DMS114 treated with DMSO at 0.1 percent for 48 hours (cell line): ENCODE measurements at regions not wholly inside any gene's neighbourhood (a gene's known extent, or its start where the extent isn't known, plus 50 kb on each side); places are given as distances from the start of the nearest gene placed in this dataset.

Source experiments
- DNase-seq: peaks from one replicate; lab custom pipeline; 2025; ENCODE audit not compliant: unreplicated experiment; lab: John Stamatoyannopoulos, UW

GRCh38 chr16:80366023-80366422, 174.8 kb upstream of the DYNLRB2 start:
- DNase-seq, result no peak

GRCh38 chr16:80362816-80363215, 178.0 kb upstream of the DYNLRB2 start:
- DNase-seq, result no peak

GRCh38 chr16:80356365-80356764, 184.4 kb upstream of the DYNLRB2 start:
- no peak for DNase-seq

GRCh38 chr16:80355335-80355734, 185.5 kb upstream of the DYNLRB2 start:
- no peak for DNase-seq

- DNase-seq, result no peak
These were observed 190.7 kb upstream of the DYNLRB2 start for GRCh38 chr16:80350061-80350460.

- no peak for DNase-seq
These were observed 192.9 kb upstream of the DYNLRB2 start for GRCh38 chr16:80347900-80348299.

DNA sequence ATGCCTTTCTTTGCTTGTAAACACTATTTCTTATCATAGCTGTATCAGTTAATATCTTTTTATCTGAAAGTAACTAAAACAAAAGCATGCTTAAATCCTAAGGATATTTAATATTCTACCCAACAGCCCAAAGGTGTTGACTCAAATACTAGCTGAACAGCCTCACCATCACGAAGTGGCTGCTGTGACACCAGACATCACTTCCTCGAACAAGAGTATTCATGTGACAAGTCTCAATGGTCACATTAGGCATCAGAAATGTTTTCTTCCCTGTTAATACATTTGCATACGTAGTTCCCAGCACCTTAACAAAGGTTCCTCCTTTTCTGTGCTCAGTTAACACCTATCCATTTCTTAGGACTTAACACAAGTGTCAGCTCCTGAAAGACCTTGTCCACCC, 193.8 kb upstream of the DYNLRB2 start:
- DNase-seq, result no peak

GRCh38 chr16:80346111-80346632, 194.6 kb upstream of the DYNLRB2 start:
- no peak for DNase-seq

GRCh38 chr16:80345701-80346100, 195.1 kb upstream of the DYNLRB2 start:
- no peak for DNase-seq

GRCh38 chr16:80344570-80344969, 196.2 kb upstream of the DYNLRB2 start:
- no peak for DNase-seq

- DNase-seq, result no peak
These were observed 199.5 kb upstream of the DYNLRB2 start for GRCh38 chr16:80341263-80341662.

DNA sequence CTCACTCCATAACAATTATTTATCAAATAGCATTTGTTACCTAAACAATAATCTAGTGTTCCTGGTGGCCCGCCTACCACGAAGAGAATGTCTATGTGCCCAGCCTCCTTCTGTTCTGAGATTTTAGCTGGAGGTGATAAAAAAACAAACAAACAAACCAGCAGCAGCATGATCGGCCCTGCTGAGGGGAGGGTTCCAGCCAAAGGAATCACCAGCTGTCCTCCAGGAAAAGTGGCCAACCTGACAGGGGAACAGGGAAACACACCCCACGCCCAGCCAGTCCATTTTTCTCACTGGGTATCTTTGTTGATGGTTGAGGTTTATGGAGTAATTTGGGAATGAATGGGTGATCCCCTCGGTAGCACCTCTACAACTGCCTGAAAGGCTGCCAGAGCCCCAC, 203.0 kb upstream of the DYNLRB2 start:
- DNase-seq, result no peak

- DNase-seq, result no peak
These were observed 210.0 kb upstream of the DYNLRB2 start for GRCh38 chr16:80330803-80331202.

GRCh38 chr16:80330150-80330549, 210.6 kb upstream of the DYNLRB2 start:
- DNase-seq, result no peak

DNA sequence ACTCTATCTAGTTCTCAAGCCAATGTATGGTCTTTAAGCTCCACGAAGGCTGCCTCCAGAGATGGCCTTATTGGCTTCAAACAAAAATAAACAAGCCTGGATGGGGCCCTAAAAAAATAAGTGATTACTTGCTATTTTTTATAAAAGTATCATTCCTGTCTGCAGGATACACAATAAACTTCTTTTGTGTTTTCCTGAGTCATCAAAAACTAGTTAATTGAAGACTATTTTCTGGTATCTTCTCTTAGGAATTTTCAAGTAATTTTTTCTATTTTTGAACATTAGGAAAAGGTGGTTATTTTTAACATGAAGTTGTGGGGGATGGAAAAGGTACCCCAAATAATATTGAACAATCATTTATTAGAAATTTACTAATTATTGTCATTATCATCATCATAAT, 213.1 kb upstream of the DYNLRB2 start:
- DNase-seq, result no peak

DNA sequence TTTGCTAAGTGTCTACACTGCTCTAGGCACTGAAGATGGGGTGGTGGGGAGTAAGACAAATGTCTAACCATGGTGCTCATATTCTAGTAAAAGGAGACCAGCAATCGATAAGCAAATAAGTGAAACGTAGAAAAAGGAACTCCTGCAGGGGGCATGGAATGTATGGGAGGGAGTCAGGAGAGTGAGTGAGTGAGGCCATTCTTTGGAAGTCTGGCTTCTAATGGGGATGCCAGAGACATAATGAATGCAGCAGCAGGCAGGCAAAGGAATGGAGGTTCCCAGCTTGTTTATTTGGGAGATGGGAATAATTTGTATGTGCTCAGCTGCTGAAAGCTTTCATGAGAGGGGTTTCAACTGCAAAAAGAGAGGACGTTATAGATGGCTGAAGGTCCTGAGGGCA, 216.4 kb upstream of the DYNLRB2 start:
- no peak for DNase-seq

- no peak for DNase-seq
These were observed 217.0 kb upstream of the DYNLRB2 start for GRCh38 chr16:80323808-80324195.

DNA sequence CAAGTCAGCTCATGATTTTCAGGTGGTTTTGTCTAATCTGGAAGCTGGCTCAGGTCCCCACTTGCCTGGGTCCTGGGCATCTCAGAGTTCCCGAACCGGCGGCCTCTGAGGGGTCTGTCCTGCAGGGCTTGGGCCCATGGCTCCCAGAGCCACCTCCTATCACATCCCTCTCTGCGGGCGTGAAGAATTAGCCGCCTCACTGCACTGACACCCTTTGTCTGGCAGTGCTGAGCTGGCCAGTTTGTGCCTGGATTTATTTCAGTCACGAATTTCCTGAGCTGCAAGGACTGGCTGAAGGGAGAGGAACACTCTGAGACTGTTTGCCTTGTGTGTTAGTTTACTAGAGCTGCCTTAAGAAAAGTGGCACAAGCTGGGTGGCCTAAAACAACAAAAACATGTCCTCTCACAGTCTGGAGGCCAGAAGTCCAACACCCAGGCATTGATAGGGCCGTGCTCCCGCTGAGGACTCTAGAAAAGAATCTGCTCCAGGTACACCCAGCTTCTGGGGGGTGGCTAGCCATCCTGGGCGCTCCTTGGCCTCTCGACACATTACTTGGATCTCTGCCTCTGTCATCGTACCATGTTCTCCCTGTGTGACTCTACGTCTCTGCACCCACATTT, 217.5 kb upstream of the DYNLRB2 start:
- no peak for DNase-seq

DNA sequence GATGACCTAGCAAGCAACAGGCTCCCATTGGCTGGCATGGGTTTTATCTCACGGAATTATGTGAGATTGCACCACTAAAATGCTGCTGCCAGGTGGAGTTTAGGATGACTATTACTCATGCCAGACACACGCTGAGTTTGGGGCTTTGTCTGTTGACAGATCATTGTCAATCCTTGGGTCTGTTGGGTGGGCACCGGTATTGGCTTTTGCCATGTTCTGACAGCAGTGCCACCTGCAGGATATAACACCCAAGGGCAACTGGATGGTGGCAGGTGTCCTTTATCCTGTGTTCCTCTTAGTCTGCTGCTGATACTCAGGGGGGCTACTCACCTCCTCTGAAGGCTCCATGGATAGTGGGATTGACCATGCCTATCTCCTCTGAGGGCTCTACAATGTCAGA, 221.6 kb upstream of the DYNLRB2 start:
- no peak for DNase-seq

DNA sequence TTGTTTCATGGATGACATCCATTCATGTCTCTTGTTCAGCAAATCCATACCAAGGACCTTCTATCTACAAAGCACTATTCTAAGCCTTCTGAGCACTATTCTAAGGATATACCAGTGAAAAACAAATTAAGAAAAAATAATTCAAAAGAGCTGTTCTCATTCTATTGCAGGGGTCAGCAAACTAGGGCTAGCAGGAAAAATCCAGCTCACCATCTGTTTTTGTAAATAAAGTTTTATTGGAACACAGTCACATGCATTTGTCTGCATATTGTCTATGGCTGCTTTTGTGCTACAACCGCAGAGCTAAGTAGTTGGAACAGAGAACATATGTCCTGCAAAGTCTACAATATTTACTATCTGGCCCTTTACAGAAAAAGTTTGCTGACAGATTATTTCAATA, 222.7 kb upstream of the DYNLRB2 start:
- DNase-seq, result no peak

GRCh38 chr16:80317599-80318037, 223.2 kb upstream of the DYNLRB2 start:
- no peak for DNase-seq

DNA sequence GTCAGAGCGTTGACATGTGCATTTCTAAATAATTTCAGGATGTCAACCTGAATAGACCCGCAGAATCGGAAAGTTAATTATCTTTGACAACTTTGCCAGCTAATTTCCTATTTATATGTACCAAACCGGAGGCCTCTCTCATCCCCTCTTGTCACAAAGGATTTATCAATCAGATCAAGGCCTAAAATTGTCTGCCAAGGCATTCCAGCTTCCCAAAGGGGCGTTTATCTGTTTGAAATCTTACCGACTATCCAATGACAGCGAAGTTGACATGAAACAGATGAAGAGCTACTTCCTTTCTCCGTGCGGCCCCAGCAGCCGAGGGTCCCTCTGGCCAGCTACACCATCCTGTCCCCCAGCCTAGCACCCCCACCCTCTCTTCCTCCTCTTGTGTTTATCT, 223.7 kb upstream of the DYNLRB2 start:
- no peak for DNase-seq

- no peak for DNase-seq
These were observed 226.8 kb upstream of the DYNLRB2 start for GRCh38 chr16:80314042-80314441.
